ENCODE measurements at regions not wholly inside any gene's neighbourhood (a gene's known extent, or its start where the extent isn't known, plus 50 kb on each side); places are given as distances from the start of the nearest gene placed in this dataset.
A peak's percentile ranks its signal among the peaks of the same experiment; 100 is the strongest.
"Not testable (repeated sequence)": the region's sequence is repeated elsewhere in the genome, so short reads cannot be mapped to it uniquely, and the experiment has no call there.

DNA sequence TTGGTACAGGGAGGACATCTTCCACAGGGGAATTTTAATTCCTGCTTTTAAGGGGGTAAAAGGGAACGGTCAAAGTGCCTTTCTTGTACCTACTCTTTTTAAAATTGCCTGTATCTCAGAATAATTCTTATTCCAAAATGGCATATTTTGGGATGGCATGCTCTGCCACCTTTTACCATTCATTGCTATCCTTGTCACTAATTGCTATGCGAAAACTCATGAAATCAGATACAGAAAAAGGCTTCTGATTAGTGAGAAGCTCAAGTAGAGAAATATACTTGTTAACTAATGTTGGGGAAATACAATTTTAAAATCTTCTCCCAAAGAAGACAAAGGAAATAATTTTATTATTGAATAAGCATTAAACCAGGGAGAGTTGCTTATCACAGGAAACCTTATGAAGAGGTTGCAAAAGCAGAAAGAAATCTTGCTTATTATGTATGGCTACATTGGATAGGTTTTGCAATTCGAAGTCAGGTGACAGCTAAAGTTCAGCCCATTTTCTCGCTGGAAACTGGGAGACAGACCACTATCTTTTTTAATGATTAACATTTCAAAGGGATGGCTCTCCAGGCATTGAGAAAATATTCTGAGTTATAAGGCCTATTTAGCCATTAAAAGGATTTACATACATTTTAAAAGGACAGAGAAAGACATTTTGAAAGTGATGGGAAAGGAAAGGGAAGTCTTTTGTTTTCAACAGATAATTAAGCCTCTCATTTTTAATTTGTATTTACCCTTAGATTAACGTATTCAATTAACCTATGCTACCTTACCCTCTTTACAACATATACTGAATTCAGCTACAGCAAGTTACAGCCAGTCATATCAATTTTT is 110.3 kb upstream of the PRSS16 start:
- Mint-ChIP-seq H3K4me1 (peaks cover 28 to 67% (median 39%) of the 10 kb centered on the region in 4 donors), H3K36me3 (no peaks in the 10 kb centered on the region), H3K9me3 (no peaks in the 10 kb centered on the region), H3K27ac (no peak overlapping the region), H3K4me3 (peak overlapping the region in 2 of 4 donors; percentile 94 to 100), H3K27me3 (no peaks in the 10 kb centered on the region)
- DNase-seq (no peak), ATAC-seq (ENCODE audit: low read depth in 2 of 2) (no peak)
- Histone ChIP-seq H3K4me3 (ENCODE audit: low read depth, low read length) (no peak overlapping the region), H3K36me3 (ENCODE audit: control insufficient read depth, insufficient read depth, low read length) (no peaks in the 10 kb centered on the region), H3K4me1 (ENCODE audit: control insufficient read depth, insufficient read depth, low read length, poor library complexity, severe bottlenecking) (peaks cover 53% of the 10 kb centered on the region), H3K9me3 (ENCODE audit: control insufficient read depth in 2 of 2, low read length in 2 of 2) (no peaks in the 10 kb centered on the region), H3K27me3 (ENCODE audit: control insufficient read depth, insufficient read depth, low read length) (no peaks in the 10 kb centered on the region), H3K27ac (ENCODE audit: insufficient read depth, low read length, poor library complexity, severe bottlenecking) (no peak overlapping the region)

DNA sequence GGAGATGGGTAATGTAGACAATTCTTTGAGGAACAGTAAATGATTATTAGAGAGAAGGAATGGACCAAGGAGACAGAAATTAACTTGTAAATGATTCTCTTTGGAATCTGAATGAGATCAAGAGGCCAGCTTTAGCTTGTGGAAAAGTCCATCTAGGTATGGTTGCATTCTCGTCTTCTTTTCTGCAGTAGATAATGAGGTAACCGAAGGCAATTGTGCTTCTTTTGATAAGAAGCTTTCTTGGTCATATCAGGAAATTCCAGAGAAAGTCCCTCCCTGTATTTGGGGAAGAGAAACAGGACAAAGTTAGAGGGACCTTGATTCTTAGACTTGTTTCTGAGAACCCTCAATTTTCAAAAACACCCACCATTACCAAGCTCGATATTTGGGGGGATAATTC is 109.1 kb upstream of the PRSS16 start:
- H3K36me3 Mint-ChIP-seq = no peaks in the 10 kb centered on the region
- peak overlapping the region; percentile 97 to 99 (median 98) for H3K27ac Mint-ChIP-seq
- peaks cover 29 to 76% (median 45%) of the 10 kb centered on the region in 4 donors for H3K4me1 Mint-ChIP-seq
- H3K4me3 ChIP-seq (ENCODE audit: low read depth, low read length) = peak overlapping the region; percentile 80
- H3K9me3 Mint-ChIP-seq = no peaks in the 10 kb centered on the region
- H3K27me3 ChIP-seq (ENCODE audit: control insufficient read depth, insufficient read depth, low read length) = no peaks in the 10 kb centered on the region
- peak overlapping the region; percentile 89 for H3K27ac ChIP-seq (ENCODE audit: insufficient read depth, low read length, poor library complexity, severe bottlenecking)
- peak overlapping the region; percentile 94 to 100 (median 98) for H3K4me3 Mint-ChIP-seq
- DNase-seq (no peak), ATAC-seq (ENCODE audit: low read depth in 2 of 2) (no peak)
- H3K9me3 ChIP-seq (ENCODE audit: control insufficient read depth in 2 of 2, low read length in 2 of 2) = no peaks in the 10 kb centered on the region
- peaks cover 49% of the 10 kb centered on the region for H3K4me1 ChIP-seq (ENCODE audit: control insufficient read depth, insufficient read depth, low read length, poor library complexity, severe bottlenecking)
- no peaks in the 10 kb centered on the region for H3K27me3 Mint-ChIP-seq
- no peaks in the 10 kb centered on the region for H3K36me3 ChIP-seq (ENCODE audit: control insufficient read depth, insufficient read depth, low read length)

DNA sequence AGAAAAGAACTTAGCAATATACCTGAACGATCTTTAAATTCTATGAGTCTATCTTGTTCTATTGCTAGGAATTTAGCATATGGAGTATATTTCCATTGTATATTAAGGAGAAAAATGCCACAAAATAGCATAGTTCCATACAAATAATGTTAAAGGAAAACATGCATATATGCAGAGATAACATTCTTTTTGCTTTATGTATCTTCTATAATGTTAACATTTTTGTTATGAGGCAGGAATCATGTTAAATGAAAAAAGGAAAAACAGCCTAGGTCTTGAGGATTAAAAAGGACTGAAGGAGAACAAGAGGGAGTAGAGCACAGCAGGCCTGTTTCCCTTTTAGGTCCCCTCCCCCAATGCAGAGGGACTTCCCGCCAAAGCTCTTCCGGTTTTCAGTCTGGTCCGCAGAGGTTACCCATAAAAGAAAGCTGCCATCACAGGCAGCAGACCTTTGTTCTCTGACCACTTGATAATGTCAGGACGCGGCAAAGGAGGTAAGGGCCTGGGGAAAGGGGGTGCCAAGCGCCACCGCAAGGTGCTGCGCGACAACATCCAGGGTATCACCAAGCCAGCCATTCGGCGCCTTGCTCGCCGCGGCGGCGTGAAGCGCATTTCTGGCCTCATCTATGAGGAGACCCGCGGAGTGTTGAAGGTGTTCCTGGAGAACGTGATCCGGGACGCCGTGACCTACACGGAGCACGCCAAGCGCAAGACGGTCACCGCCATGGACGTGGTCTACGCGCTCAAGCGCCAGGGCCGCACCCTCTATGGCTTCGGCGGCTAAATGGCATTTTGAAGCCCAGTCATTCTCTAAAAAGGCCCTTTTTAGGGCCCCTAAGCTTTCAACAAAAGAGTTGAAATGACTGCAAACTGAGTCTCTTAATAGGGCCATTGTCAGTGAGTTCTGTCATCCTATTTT is 108.4 kb upstream of the PRSS16 start:
- no peaks in the 10 kb centered on the region for H3K27me3 Mint-ChIP-seq
- Histone ChIP-seq H3K4me1 (ENCODE audit: control insufficient read depth, insufficient read depth, low read length, poor library complexity, severe bottlenecking) (peaks cover 51% of the 10 kb centered on the region), H3K4me3 (ENCODE audit: low read depth, low read length) (peak overlapping the region; percentile 80), H3K27me3 (ENCODE audit: control insufficient read depth, insufficient read depth, low read length) (no peaks in the 10 kb centered on the region), H3K9me3 (ENCODE audit: control insufficient read depth in 2 of 2, low read length in 2 of 2) (no peaks in the 10 kb centered on the region), H3K36me3 (ENCODE audit: control insufficient read depth, insufficient read depth, low read length) (no peaks in the 10 kb centered on the region), H3K27ac (ENCODE audit: insufficient read depth, low read length, poor library complexity, severe bottlenecking) (peak overlapping the region; percentile 89)
- no peaks in the 10 kb centered on the region for H3K9me3 Mint-ChIP-seq
- H3K4me3 Mint-ChIP-seq = peak overlapping the region; percentile 94 to 100 (median 98)
- peak; percentile 69 to 79 for ATAC-seq (ENCODE audit: low read depth in 2 of 2)
- DNase-seq = peak; percentile 49 to 91 (median 66)
- H3K36me3 Mint-ChIP-seq = no peaks in the 10 kb centered on the region
- peak overlapping the region; percentile 97 to 99 (median 98) for H3K27ac Mint-ChIP-seq
- H3K4me1 Mint-ChIP-seq = peaks cover 24 to 75% (median 44%) of the 10 kb centered on the region in 4 donors

DNA sequence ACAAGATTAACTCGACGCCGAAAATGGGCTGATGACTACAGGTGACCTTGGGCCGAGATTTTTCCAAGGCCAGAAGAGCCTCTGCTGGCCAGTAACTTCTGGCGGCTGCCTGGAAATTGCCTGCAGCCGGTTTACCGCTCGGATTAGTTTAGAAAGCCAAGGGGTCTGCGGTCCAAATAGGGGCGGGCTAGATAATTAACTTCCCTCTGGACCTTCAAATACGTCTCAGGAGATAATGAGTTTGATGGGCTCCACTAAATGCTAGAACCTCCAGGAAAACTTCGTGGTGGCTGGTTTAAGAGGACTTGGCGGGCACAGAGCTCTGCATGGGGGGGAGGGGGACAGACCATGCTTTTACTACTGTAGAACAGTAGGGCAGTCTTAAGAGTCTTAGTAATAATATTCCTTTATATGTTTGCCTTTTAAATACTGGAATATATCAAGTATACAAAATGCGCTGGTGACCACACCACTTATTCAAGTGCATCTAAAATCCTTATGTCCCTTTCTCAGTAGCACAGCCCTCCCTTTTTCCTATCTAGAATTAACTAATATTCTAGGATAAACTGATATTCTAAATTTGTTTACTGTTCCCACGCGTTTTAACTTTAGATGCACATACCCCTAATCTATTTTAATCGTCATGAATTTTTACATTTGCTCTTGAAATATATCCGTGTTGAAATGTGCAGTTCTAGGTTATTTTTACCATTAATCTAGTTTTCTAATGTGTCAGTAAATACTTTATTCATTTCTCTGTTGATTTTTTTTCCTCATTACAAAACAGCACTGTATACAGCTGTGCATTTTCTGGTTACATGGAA is 107.5 kb upstream of the PRSS16 start:
- Histone ChIP-seq H3K27me3 (ENCODE audit: control insufficient read depth, insufficient read depth, low read length) (no peaks in the 10 kb centered on the region), H3K4me1 (ENCODE audit: control insufficient read depth, insufficient read depth, low read length, poor library complexity, severe bottlenecking) (peaks cover 51% of the 10 kb centered on the region), H3K27ac (ENCODE audit: insufficient read depth, low read length, poor library complexity, severe bottlenecking) (peak overlapping the region; percentile 89), H3K9me3 (ENCODE audit: control insufficient read depth in 2 of 2, low read length in 2 of 2) (no peaks in the 10 kb centered on the region), H3K36me3 (ENCODE audit: control insufficient read depth, insufficient read depth, low read length) (no peaks in the 10 kb centered on the region), H3K4me3 (ENCODE audit: low read depth, low read length) (peak overlapping the region; percentile 80)
- Mint-ChIP-seq H3K27me3 (no peaks in the 10 kb centered on the region), H3K4me1 (peaks cover 24 to 72% (median 46%) of the 10 kb centered on the region in 4 donors), H3K4me3 (peak overlapping the region; percentile 94 to 100 (median 98)), H3K9me3 (no peaks in the 10 kb centered on the region), H3K36me3 (no peaks in the 10 kb centered on the region), H3K27ac (peak overlapping the region; percentile 97 to 99 (median 98))
- peak in 1 of 3 donors; percentile 68 for DNase-seq
- no peak for ATAC-seq (ENCODE audit: low read depth in 2 of 2)

DNA sequence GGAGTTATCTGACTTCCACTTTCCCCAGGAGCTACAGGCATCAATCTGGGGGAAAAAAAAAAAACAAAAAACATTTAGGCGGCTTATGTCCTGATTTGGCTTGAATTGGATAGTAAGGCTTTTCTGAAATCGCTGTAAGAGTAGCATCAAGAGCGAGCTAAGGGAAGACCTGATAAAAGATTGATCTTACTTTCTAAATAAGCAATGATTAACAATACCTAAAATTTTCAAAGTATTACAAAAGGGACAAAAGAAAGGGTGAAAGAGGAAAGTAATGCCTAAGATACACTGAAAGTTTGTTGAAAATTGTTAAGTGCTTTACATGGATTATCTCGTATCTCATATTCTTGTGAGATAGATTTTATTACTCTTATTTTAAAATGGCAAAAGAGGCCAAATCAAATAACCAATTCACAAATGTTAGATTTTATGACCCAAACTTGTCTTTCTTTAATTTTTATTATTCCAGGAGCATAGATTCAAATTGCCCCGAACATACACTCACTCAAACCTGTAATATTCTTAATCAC is 106.4 kb upstream of the PRSS16 start:
- Histone ChIP-seq H3K27me3 (ENCODE audit: control insufficient read depth, insufficient read depth, low read length) (no peaks in the 10 kb centered on the region), H3K4me3 (ENCODE audit: low read depth, low read length) (peak overlapping the region; percentile 80), H3K4me1 (ENCODE audit: control insufficient read depth, insufficient read depth, low read length, poor library complexity, severe bottlenecking) (peaks cover 51% of the 10 kb centered on the region), H3K36me3 (ENCODE audit: control insufficient read depth, insufficient read depth, low read length) (no peaks in the 10 kb centered on the region), H3K9me3 (ENCODE audit: control insufficient read depth in 2 of 2, low read length in 2 of 2) (no peaks in the 10 kb centered on the region), H3K27ac (ENCODE audit: insufficient read depth, low read length, poor library complexity, severe bottlenecking) (peak overlapping the region; percentile 27)
- Mint-ChIP-seq H3K4me3 (peak overlapping the region; percentile 71 to 91 (median 82)), H3K27ac (peak overlapping the region; percentile 27 to 82 (median 58)), H3K27me3 (no peaks in the 10 kb centered on the region), H3K9me3 (no peaks in the 10 kb centered on the region), H3K4me1 (peaks cover 24 to 69% (median 46%) of the 10 kb centered on the region in 4 donors), H3K36me3 (no peaks in the 10 kb centered on the region)
- DNase-seq (no peak), ATAC-seq (ENCODE audit: low read depth in 2 of 2) (no peak)

DNA sequence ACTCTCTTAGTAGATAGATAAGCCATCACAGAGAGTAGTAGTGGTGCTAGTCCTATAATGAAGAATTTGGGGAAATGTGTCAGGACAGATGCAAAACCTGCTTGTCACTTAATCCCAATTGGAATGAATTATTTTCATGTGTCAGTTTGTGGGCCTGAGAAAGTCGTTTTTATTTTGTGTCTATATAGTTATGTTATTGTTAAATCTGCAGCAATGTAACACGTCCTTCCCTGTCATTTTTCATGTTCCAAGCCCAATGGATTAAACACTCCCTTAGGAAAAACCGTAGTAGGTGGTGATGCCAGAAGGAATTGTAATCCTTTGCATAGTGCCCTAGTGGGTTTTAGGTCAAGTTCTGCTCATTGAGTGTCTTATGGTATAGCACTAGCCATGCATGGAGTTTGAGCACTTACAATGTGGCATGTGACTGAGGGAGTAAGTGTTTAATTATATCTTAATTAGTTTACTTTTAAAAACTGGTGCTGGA is 105.9 kb upstream of the PRSS16 start:
- ATAC-seq (ENCODE audit: low read depth in 2 of 2) = no peak
- Histone ChIP-seq H3K4me3 (ENCODE audit: low read depth, low read length) (peak overlapping the region; percentile 80), H3K27me3 (ENCODE audit: control insufficient read depth, insufficient read depth, low read length) (no peaks in the 10 kb centered on the region), H3K4me1 (ENCODE audit: control insufficient read depth, insufficient read depth, low read length, poor library complexity, severe bottlenecking) (peaks cover 51% of the 10 kb centered on the region), H3K27ac (ENCODE audit: insufficient read depth, low read length, poor library complexity, severe bottlenecking) (peak overlapping the region; percentile 27), H3K36me3 (ENCODE audit: control insufficient read depth, insufficient read depth, low read length) (no peaks in the 10 kb centered on the region), H3K9me3 (ENCODE audit: control insufficient read depth in 2 of 2, low read length in 2 of 2) (no peaks in the 10 kb centered on the region)
- Mint-ChIP-seq H3K27ac (peak overlapping the region in 2 of 3 donors; percentile 52 to 72), H3K27me3 (no peaks in the 10 kb centered on the region), H3K4me1 (peaks cover 24 to 66% (median 46%) of the 10 kb centered on the region in 4 donors), H3K9me3 (no peaks in the 10 kb centered on the region), H3K36me3 (no peaks in the 10 kb centered on the region), H3K4me3 (peak overlapping the region; percentile 71 to 91 (median 82))
- no peak for DNase-seq

DNA sequence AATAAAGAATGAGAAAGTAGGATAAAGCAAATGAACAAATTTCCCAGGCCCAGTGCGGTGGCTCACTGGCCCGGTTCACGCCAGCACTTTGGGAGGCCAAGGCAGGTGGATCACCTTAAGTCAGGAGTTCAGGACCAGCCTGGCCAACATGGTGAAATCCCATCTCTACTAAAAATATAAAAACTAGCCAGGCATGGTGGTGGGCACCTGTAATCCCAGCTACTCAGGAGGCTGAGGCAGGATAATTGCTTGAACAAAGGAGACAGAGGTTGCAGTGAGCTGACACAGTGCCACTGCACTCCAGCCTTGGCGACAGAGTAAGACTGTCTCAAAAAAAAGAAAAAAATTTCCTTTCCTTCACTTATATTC is 104.5 kb upstream of the PRSS16 start:
- H3K27me3 ChIP-seq (ENCODE audit: control insufficient read depth, insufficient read depth, low read length); H3K36me3 Mint-ChIP-seq; H3K9me3 Mint-ChIP-seq; H3K9me3 ChIP-seq (ENCODE audit: control insufficient read depth in 2 of 2, low read length in 2 of 2); H3K36me3 ChIP-seq (ENCODE audit: control insufficient read depth, insufficient read depth, low read length); H3K27me3 Mint-ChIP-seq; DNase-seq; ATAC-seq (ENCODE audit: low read depth in 2 of 2): not testable (repeated sequence)
- peak overlapping the region in 2 of 4 donors; percentile 79 to 82 for H3K4me3 Mint-ChIP-seq
- peak overlapping the region; percentile 32 for H3K4me3 ChIP-seq (ENCODE audit: low read depth, low read length)
- H3K4me1 Mint-ChIP-seq = peaks cover 23 to 60% (median 45%) of the 10 kb centered on the region in 4 donors
- H3K27ac ChIP-seq (ENCODE audit: insufficient read depth, low read length, poor library complexity, severe bottlenecking) = peak overlapping the region; percentile 18
- peaks cover 53% of the 10 kb centered on the region for H3K4me1 ChIP-seq (ENCODE audit: control insufficient read depth, insufficient read depth, low read length, poor library complexity, severe bottlenecking)
- peak overlapping the region in 2 of 3 donors; percentile 28 to 33 for H3K27ac Mint-ChIP-seq

Data from CD4-positive, CD25-positive, alpha-beta regulatory T cell (primary cell).